ENCODE measurements at regions not wholly inside any gene's neighbourhood (a gene's known extent, or its start where the extent isn't known, plus 50 kb on each side); places are given as distances from the start of the nearest gene placed in this dataset.

- DNase-seq, result no peak
These were observed 463.4 kb downstream of the ZIC1 start for GRCh38 chr3:147872568-147872967.

- no peak for DNase-seq
These were observed 466.3 kb downstream of the ZIC1 start for GRCh38 chr3:147875498-147875897.

GRCh38 chr3:147881933-147882332 is 472.8 kb downstream of the ZIC1 start:
- DNase-seq, result no peak

- DNase-seq, result no peak
These were observed 477.7 kb downstream of the ZIC1 start for GRCh38 chr3:147886879-147887278.

- no peak for DNase-seq
These were observed 478.6 kb downstream of the ZIC1 start for GRCh38 chr3:147887797-147888196.

- no peak for DNase-seq
These were observed 480.9 kb downstream of the ZIC1 start for GRCh38 chr3:147890114-147890513.

- no peak for DNase-seq
These were observed 486.3 kb downstream of the ZIC1 start for GRCh38 chr3:147895509-147895908.

GRCh38 chr3:147900851-147901250 is 491.7 kb downstream of the ZIC1 start:
- no peak for DNase-seq

- no peak for DNase-seq
These were observed 493.9 kb downstream of the ZIC1 start for GRCh38 chr3:147903026-147903425.

GRCh38 chr3:147904421-147904820 is 495.3 kb downstream of the ZIC1 start:
- no peak for DNase-seq

GRCh38 chr3:147906285-147906684 is 497.1 kb downstream of the ZIC1 start:
- no peak for DNase-seq

GRCh38 chr3:147914532-147914931 is 505.4 kb downstream of the ZIC1 start:
- no peak for DNase-seq

- no peak for DNase-seq
These were observed 505.9 kb downstream of the ZIC1 start for GRCh38 chr3:147915057-147915456.

- no peak for DNase-seq
These were observed 510.3 kb downstream of the ZIC1 start for GRCh38 chr3:147919496-147919895.

- DNase-seq, result no peak
These were observed 511.9 kb downstream of the ZIC1 start for GRCh38 chr3:147921051-147921450.

- DNase-seq, result no peak
These were observed 515.6 kb downstream of the ZIC1 start for GRCh38 chr3:147924755-147925154.

- no peak for DNase-seq
These were observed 516.1 kb downstream of the ZIC1 start for GRCh38 chr3:147925272-147925671.

- DNase-seq, result no peak
These were observed 521.2 kb downstream of the ZIC1 start for GRCh38 chr3:147930232-147930807.

GRCh38 chr3:147934451-147935180 is 525.5 kb downstream of the ZIC1 start:
- DNase-seq, result no peak

- DNase-seq, result no peak
These were observed 528.2 kb downstream of the ZIC1 start for GRCh38 chr3:147937341-147937740.

GRCh38 chr3:147937891-147938290 is 528.7 kb downstream of the ZIC1 start:
- no peak for DNase-seq

GRCh38 chr3:147939425-147939824 is 530.3 kb downstream of the ZIC1 start:
- no peak for DNase-seq

- DNase-seq, result peak; percentile 73
These were observed 530.7 kb downstream of the ZIC1 start for GRCh38 chr3:147939839-147940238.

- peak; percentile 45 for DNase-seq
These were observed 531.4 kb downstream of the ZIC1 start for GRCh38 chr3:147940405-147941193.
